Stomach (tissue), 8 donors: ENCODE measurements at regions not wholly inside any gene's neighbourhood (a gene's known extent, or its start where the extent isn't known, plus 50 kb on each side); places are given as distances from the start of the nearest gene placed in this dataset.

ENCODE experiments used
- DNase-seq, 2 donors: peaks; one replicate each; pipeline versions ENCODE4 v3.0.0 to v3.0.0-alpha.2; 2013 to 2019
- H3K27ac ChIP-seq, 5 donors: fragments of 200-600 bp in 4 of 5; sonication (generic) in 4 of 5; one replicate each; pipeline ENCODE4 v1.5.1; 2013 to 2019; ENCODE audit warnings: mild to moderate bottlenecking in 1 of 5, moderate library complexity in 1 of 5
- H3K27me3 ChIP-seq, 3 donors: fragments of 200-600 bp; sonication (generic); one replicate each; pipeline ENCODE4 v1.5.1; 2017 to 2019; ENCODE audit warnings: mixed run types in 1 of 3
- H3K36me3 ChIP-seq, 4 donors: fragments of 200-600 bp; sonication (generic); 1 replicate in 3 of 4; 2 replicates in 1 of 4; pipeline ENCODE4 v1.5.1; 2016 to 2019
- H3K4me1 ChIP-seq, 4 donors: fragments of 200-600 bp; sonication (generic); one replicate each; pipeline ENCODE4 v1.5.1; 2016 to 2019
- H3K4me3 ChIP-seq, 4 donors: fragments of 200-600 bp; sonication (generic) in 3 of 4; one replicate each; pipeline ENCODE4 v1.5.1; 2016 to 2019; ENCODE audit warnings: mild to moderate bottlenecking in 1 of 4
- H3K9me3 ChIP-seq, 4 donors: fragments of 200-600 bp; sonication (generic); one replicate each; pipeline ENCODE4 v1.5.1; 2016 to 2019
- EP300 ChIP-seq: sonication (generic); formaldehyde crosslinking; IDR thresholded peaks from one replicate; pipeline ENCODE4 v1.6.1; 2017; ENCODE audit warnings: antibody characterized with exemption
- POLR2A ChIP-seq, 4 donors: fragments of 450-650 bp; IDR thresholded peaks; one replicate each; pipeline ENCODE4 v1.6.1; 2016; ENCODE audit warnings: antibody characterized with exemption in 4 of 4, control low read depth in 2 of 4, mild to moderate bottlenecking in 1 of 4, moderate library complexity in 1 of 4
- POLR2AphosphoS5 ChIP-seq, 3 donors: sonication (generic); formaldehyde crosslinking; IDR thresholded peaks; one replicate each; pipeline ENCODE4 v1.6.1; 2016; ENCODE audit warnings: antibody characterized with exemption in 3 of 3
- WGBS, 5 donors: extraction: QIAGEN DNeasy Blood & Tissue Kit in 3 of 5; methylation state at CpG; one replicate each; pipeline versions ENCODE4 v1.1.5 to v1.1.7; 2013 to 2018; 5-methylcytosine and 5-hydroxymethylcytosine counted together
- intact Hi-C: fragments of 100-400 bp; cut with DNase I; formaldehyde crosslinking; loops from one replicate; pipeline ENCODE4 v1.15.1; 2023; ENCODE audit warnings: low total_unique reads
- TF ChIP-seq, protein P1 (sequence below), 7 experiments: fragments of 450-650 bp in 4 of 7; fragments of 200-600 bp in 3 of 7; sonication (generic) in 3 of 7; IDR thresholded peaks; one replicate each; pipeline ENCODE4 v1.5.1; 2016 to 2019; ENCODE audit warnings: antibody characterized with exemption in 7 of 7, control low read depth in 2 of 7, mild to moderate bottlenecking in 1 of 7
- donor health status: healthy with polysubstance abuse.
- donor health status: Bipolar disorder and iron deficiency.
- donor health status: healthy.

DNA sequence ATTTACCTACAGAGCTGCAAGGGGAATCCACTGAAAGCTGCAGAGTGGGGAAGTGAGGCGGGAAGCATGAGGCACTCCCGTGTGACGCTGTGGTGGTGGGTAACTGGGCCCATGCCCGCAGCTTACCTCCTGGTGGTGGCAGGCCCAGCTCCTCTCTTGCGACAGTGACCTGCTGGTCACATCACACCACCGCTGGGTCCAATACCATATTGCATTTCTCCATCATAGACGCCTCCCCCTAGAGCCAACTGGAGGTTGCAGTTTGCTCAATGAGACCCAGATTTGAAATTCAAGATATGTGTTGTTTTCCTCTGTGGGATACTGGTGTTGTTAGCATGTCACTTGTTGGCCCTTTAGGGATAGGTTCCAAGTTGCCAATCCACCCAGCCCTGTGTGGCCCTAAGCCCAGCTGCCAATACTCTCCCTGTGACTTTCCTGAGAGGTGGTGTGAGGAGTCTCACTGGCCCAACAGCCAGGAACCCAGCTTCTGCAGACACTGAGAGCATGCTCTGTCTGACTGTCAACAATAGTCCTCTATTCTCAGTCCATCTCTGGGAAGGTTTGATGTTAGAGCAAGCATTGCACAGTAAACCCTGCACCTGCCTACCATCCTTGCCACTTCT is 428.3 kb downstream of the GADD45G start:
- H3K4me3 ChIP-seq: no peak overlapping the region
- no peaks in the 10 kb centered on the region for H3K36me3 ChIP-seq
- H3K27me3 ChIP-seq: no peaks in the 10 kb centered on the region
- intact Hi-C loops: no loop called here
- no peak overlapping the region for H3K27ac ChIP-seq
- WGBS, 5 donors: 92 to 97% (median 96%) methylated on average over 7 of the region's 7 CpGs
- H3K9me3 ChIP-seq: no peaks in the 10 kb centered on the region
- no peaks in the 10 kb centered on the region for H3K4me1 ChIP-seq
- no peak for DNase-seq
- TF ChIP-seq, protein P1, sequence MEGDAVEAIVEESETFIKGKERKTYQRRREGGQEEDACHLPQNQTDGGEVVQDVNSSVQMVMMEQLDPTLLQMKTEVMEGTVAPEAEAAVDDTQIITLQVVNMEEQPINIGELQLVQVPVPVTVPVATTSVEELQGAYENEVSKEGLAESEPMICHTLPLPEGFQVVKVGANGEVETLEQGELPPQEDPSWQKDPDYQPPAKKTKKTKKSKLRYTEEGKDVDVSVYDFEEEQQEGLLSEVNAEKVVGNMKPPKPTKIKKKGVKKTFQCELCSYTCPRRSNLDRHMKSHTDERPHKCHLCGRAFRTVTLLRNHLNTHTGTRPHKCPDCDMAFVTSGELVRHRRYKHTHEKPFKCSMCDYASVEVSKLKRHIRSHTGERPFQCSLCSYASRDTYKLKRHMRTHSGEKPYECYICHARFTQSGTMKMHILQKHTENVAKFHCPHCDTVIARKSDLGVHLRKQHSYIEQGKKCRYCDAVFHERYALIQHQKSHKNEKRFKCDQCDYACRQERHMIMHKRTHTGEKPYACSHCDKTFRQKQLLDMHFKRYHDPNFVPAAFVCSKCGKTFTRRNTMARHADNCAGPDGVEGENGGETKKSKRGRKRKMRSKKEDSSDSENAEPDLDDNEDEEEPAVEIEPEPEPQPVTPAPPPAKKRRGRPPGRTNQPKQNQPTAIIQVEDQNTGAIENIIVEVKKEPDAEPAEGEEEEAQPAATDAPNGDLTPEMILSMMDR (IDR thresholded peaks at IDR 0.05): no peak
- TF ChIP-seq EP300: no peak

DNA sequence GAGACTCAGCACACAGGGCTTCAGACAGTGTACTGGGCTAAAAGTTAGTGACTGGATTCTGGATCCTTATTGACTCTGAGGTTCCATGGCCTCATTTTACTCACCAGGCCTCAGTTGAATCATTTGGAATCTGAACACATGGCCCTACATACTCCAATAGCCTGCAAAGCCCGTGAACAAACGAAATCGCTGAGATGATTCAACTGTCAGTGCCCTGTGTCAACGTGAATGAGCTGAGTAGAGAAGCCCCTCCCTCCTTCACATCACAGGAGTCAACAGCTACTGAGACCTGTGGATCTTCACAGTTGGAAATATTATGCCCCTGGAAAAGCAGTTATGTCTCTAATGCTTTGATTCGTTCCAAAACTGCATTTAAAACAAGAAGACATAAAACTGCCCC is 429.3 kb downstream of the GADD45G start:
- Histone ChIP-seq H3K9me3 (no peaks in the 10 kb centered on the region), H3K36me3 (no peaks in the 10 kb centered on the region), H3K4me3 (no peak overlapping the region), H3K27ac (no peak overlapping the region), H3K4me1 (no peaks in the 10 kb centered on the region), H3K27me3 (no peaks in the 10 kb centered on the region)
- WGBS, 5 donors: 80 to 94% (median 85%) methylated on average over 5 of the region's 5 CpGs
- TF ChIP-seq POLR2A (IDR thresholded peaks at IDR 0.05) (no peak), POLR2AphosphoS5 (IDR thresholded peaks at IDR 0.05) (no peak), EP300 (no peak)
- TF ChIP-seq, protein P1 (IDR thresholded peaks at IDR 0.05): no peak
- intact Hi-C loops: no loop called here
- no peak for DNase-seq

DNA sequence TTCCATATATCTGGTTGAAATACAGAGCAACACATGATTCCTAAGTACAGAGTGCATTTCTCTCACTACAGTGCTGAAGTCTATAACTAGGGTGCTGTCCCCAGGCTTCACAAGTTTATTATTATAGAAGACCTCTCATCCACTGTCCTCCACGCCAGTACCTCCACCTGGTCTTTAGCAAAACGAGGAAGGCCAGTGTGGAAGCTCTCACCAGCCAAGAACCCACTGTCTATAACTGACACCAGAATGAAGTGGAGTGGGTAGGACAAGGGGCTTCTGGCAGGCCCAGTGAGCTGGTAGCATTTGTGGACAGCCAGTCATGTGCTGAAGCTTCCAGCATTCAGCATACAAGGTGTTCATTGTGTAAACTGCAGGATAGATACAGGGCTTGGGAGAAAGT is 430.7 kb downstream of the GADD45G start:
- Histone ChIP-seq H3K27ac (no peak overlapping the region), H3K27me3 (no peaks in the 10 kb centered on the region), H3K36me3 (no peaks in the 10 kb centered on the region), H3K9me3 (no peaks in the 10 kb centered on the region), H3K4me1 (no peaks in the 10 kb centered on the region), H3K4me3 (no peak overlapping the region)
- TF ChIP-seq POLR2AphosphoS5 (IDR thresholded peaks at IDR 0.05) (no peak), POLR2A (IDR thresholded peaks at IDR 0.05) (no peak), EP300 (no peak)
- TF ChIP-seq, protein P1 (IDR thresholded peaks at IDR 0.05): no peak
- 84 to 94% (median 92%) methylated on average over 2 of the region's 2 CpGs for WGBS, 5 donors
- intact Hi-C loops: no loop called here
- no peak for DNase-seq

DNA sequence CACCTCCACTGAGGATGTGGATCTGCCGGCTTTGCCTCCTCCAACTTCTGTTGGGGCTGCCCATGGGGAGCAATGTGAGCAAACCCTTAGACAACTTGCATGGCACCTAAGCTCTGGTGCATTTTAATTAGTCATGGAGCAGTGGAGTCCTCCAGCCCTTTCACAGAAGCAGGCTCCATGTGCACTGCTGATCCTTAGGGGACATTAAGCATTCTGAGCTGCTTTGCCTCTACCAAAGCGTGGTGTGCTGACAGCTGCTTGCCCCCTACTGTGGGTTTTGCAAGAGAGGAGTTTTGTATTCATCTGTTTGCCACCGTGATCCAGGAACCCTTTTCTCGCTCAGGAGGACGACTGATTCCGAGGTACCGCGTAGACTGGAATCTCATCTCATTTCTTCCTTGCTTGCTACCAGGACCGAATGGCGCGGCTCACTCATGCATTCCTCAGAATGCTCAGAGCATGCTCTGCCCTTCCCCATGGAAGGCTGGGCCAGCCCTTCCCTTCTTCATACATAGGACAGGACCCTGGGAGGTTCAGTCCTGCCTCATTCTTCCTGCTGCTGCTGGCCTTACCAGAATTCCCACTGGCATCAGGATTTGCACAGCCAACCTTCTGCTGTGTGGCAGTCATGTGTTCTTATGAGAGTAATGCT is 432.5 kb downstream of the GADD45G start:
- intact Hi-C loops: no loop called here
- no peak for DNase-seq
- Histone ChIP-seq H3K36me3 (no peaks in the 10 kb centered on the region), H3K9me3 (no peaks in the 10 kb centered on the region), H3K4me3 (no peak overlapping the region), H3K27me3 (no peaks in the 10 kb centered on the region), H3K27ac (no peak overlapping the region), H3K4me1 (no peaks in the 10 kb centered on the region)
- WGBS, 5 donors: 84 to 93% (median 90%) methylated on average over 11 of the region's 11 CpGs
- TF ChIP-seq POLR2AphosphoS5 (IDR thresholded peaks at IDR 0.05) (no peak), POLR2A (IDR thresholded peaks at IDR 0.05) (no peak), EP300 (no peak)
- TF ChIP-seq, protein P1 (IDR thresholded peaks at IDR 0.05): no peak
